Tibial nerve (tissue), 4 donors: ENCODE measurements at regions not wholly inside any gene's neighbourhood (a gene's known extent, or its start where the extent isn't known, plus 50 kb on each side); places are given as distances from the start of the nearest gene placed in this dataset.

Experiments used
- EP300 ChIP-seq, 2 donors: sonication (generic); formaldehyde crosslinking; IDR thresholded peaks; one replicate each; pipeline ENCODE4 v1.6.1; 2017; ENCODE audit warnings: antibody characterized with exemption in 2 of 2, mild to moderate bottlenecking in 1 of 2
- POLR2A ChIP-seq, 2 donors: fragments of 450-650 bp; IDR thresholded peaks; one replicate each; pipeline ENCODE4 v1.6.1; 2017; ENCODE audit warnings: antibody characterized with exemption in 2 of 2, mild to moderate bottlenecking in 2 of 2, moderate library complexity in 2 of 2
- TF ChIP-seq, protein P1 (sequence below), 5 experiments: fragments of 200-600 bp in 3 of 5; fragments of 450-650 bp in 2 of 5; sonication (generic) in 3 of 5; IDR thresholded peaks; one replicate each; pipeline ENCODE4 v1.5.1; 2016 to 2019; ENCODE audit warnings: antibody characterized with exemption in 5 of 5, mild to moderate bottlenecking in 3 of 5, moderate library complexity in 2 of 5

DNA sequence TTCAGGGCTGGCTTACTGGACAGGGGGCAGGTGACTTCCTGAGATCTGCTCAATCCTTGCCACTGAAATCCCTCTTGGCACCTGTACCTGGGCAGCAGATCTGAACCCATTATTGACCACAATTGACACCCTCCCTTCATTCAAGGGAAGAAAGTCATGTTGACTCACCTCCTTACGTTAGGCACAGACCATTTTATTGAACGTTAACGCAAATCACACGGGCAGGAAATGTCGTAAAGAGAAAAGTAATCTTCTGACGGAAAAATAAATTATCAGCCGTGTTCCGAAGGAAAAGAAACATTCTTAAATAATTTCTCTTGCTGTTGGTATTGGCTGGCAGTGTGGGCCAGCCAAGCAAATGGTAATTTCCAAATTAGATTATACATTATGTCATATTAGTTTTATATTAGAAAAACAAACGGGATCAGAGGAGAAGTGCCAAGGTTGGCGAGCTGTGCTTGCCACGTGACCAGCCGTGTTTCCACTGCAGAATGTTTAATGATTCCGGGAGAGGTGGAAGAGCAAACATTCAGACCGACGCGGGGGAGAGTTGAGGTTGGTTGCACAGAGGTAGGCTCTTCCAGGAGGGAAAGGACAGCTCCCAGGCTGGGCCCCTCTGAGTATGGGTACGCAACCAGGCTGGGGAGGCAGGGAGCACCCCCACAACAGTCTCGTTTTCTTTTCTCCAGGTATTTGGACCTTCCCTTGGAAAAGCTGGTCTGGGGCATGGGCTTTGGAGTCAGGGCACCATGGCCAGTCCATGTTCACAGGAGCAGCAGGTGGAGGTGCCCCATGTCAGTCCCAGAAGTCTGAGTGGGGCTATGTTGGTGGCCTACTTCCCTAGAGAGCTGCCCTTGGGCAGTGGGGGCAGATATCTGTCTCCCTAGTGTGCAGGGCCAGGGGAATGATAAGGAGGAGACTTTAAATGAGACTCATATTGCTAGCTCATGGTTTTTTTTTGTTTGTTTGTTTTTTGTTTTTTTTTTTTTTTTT, 121.1 kb downstream of the FOXD2 start:
- TF ChIP-seq, protein P1, sequence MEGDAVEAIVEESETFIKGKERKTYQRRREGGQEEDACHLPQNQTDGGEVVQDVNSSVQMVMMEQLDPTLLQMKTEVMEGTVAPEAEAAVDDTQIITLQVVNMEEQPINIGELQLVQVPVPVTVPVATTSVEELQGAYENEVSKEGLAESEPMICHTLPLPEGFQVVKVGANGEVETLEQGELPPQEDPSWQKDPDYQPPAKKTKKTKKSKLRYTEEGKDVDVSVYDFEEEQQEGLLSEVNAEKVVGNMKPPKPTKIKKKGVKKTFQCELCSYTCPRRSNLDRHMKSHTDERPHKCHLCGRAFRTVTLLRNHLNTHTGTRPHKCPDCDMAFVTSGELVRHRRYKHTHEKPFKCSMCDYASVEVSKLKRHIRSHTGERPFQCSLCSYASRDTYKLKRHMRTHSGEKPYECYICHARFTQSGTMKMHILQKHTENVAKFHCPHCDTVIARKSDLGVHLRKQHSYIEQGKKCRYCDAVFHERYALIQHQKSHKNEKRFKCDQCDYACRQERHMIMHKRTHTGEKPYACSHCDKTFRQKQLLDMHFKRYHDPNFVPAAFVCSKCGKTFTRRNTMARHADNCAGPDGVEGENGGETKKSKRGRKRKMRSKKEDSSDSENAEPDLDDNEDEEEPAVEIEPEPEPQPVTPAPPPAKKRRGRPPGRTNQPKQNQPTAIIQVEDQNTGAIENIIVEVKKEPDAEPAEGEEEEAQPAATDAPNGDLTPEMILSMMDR (IDR thresholded peaks at IDR 0.05) = no peak
- TF ChIP-seq POLR2A (IDR thresholded peaks at IDR 0.05) (no peak), EP300 (IDR thresholded peaks at IDR 0.05) (no peak)
